Transverse colon (tissue), 4 donors: ENCODE measurements at regions not wholly inside any gene's neighbourhood (a gene's known extent, or its start where the extent isn't known, plus 50 kb on each side); places are given as distances from the start of the nearest gene placed in this dataset.

Experiments
- DNase-seq: peaks from one replicate; pipeline ENCODE4 v3.0.0-alpha.2; 2019
- H3K27ac ChIP-seq, 4 donors: fragments of 200-600 bp; sonication (generic); 2 replicates each; pipeline ENCODE4 v1.5.1; 2016 to 2018; ENCODE audit warnings: inconsistent platforms in 4 of 4
- H3K27me3 ChIP-seq: fragments of 200-600 bp; sonication (generic); 2 replicates; pipeline ENCODE4 v1.5.1; 2017; ENCODE audit warnings: inconsistent platforms
- H3K36me3 ChIP-seq, 4 donors: fragments of 200-600 bp; sonication (generic); 2 replicates each; pipeline ENCODE4 v1.5.1; 2017 to 2019; ENCODE audit warnings: inconsistent platforms in 4 of 4
- H3K4me1 ChIP-seq, 4 donors: fragments of 200-600 bp; sonication (generic); 2 replicates each; pipeline ENCODE4 v1.5.1; 2017 to 2020; ENCODE audit warnings: inconsistent platforms in 4 of 4
- H3K4me3 ChIP-seq, 4 donors: fragments of 200-600 bp; sonication (generic); 1 replicate in 1 of 4; 2 replicates in 3 of 4; pipeline versions ENCODE4 v1.5.1 to v1.6.1; 2017 to 2019; ENCODE audit warnings: inconsistent platforms in 4 of 4
- H3K9me3 ChIP-seq, 2 donors: fragments of 200-600 bp; sonication (generic); 2 replicates each; pipeline ENCODE4 v1.5.1; 2017 to 2019; ENCODE audit warnings: inconsistent platforms in 2 of 2
- CTCF ChIP-seq, 5 experiments: fragments of 200-600 bp in 3 of 5; fragments of 450-650 bp in 2 of 5; sonication (generic) in 3 of 5; IDR thresholded peaks; 1 replicate in 2 of 5; 2 replicates in 3 of 5; pipeline ENCODE4 v1.5.1; 2016 to 2017; ENCODE audit warnings: antibody characterized with exemption in 5 of 5, inconsistent platforms in 3 of 5, mild to moderate bottlenecking in 2 of 5, moderate library complexity in 1 of 5
- EP300 ChIP-seq: sonication (generic); formaldehyde crosslinking; IDR thresholded peaks from one replicate; pipeline ENCODE4 v1.6.1; 2017; ENCODE audit warnings: antibody characterized with exemption, low read depth
- POLR2A ChIP-seq: fragments of 450-650 bp; IDR thresholded peaks from one replicate; pipeline ENCODE4 v1.6.1; 2016; ENCODE audit warnings: antibody characterized with exemption, mild to moderate bottlenecking, moderate library complexity
- POLR2AphosphoS5 ChIP-seq, 3 donors: sonication (generic); formaldehyde crosslinking; IDR thresholded peaks; one replicate each; pipeline ENCODE4 v1.6.1; 2016; ENCODE audit warnings: antibody characterized with exemption in 3 of 3
- WGBS, 2 donors: methylation state at CpG; one replicate each; pipeline ENCODE4 v1.1.5; 2018; ENCODE audit warnings: low coverage in 1 of 2; 5-methylcytosine and 5-hydroxymethylcytosine counted together
- in situ Hi-C, 4 donors: fragments of 200-750 bp; cut with MboI; loops; one replicate each; pipeline versions ENCODE4 v1.15.0 to v1.15.1; 2017; ENCODE audit warnings: low sequenced_read_pairs in 3 of 4, low pct_ligation_motif_present in 1 of 4, low pct_unique_long_range_greater_than_20kb in 1 of 4
- intact Hi-C: fragments of 100-400 bp; cut with DNase I; formaldehyde crosslinking; loops from one replicate; pipeline ENCODE4 v1.15.1; 2023; ENCODE audit warnings: low total_unique reads

DNA sequence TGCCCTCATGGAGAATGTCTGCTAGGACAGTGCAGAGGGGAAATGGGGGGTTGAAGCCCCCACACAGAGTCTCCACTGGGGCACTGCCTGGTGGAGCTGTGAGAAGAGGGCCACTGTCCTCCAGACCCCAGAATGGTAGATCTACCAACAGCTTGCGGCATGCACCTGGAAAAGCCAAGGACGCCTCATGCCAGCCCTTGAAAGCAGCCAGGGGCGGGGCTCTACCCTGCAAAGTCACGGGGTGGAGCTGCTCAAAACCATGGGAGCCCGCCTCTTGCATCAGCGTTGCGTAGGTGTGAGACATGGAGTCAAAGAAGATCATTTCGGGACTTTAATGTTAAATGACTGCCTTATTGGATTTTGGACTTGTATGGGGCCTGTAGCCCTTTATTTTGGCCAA is 157.6 kb downstream of the DSEL start:
- Histone ChIP-seq H3K9me3 (no peaks in the 10 kb centered on the region), H3K27ac (no peak overlapping the region), H3K4me1 (peaks cover 0 to 3% (median 0%) of the 10 kb centered on the region in 4 donors), H3K36me3 (no peaks in the 10 kb centered on the region), H3K4me3 (no peak overlapping the region), H3K27me3 (no peaks in the 10 kb centered on the region)
- intact Hi-C loops: no loop called here
- no peak for DNase-seq
- TF ChIP-seq EP300: no peak
- TF ChIP-seq POLR2AphosphoS5 (IDR thresholded peaks at IDR 0.05): no peak
- no peak for TF ChIP-seq POLR2A
- no peak for TF ChIP-seq CTCF (IDR thresholded peaks at IDR 0.05)
- in situ Hi-C loops: no loop called here
- WGBS, 2 donors: 84% methylated on average over 8 of the region's 8 CpGs; no CpG with 5 or more reads in 1 of the 2 donors

DNA sequence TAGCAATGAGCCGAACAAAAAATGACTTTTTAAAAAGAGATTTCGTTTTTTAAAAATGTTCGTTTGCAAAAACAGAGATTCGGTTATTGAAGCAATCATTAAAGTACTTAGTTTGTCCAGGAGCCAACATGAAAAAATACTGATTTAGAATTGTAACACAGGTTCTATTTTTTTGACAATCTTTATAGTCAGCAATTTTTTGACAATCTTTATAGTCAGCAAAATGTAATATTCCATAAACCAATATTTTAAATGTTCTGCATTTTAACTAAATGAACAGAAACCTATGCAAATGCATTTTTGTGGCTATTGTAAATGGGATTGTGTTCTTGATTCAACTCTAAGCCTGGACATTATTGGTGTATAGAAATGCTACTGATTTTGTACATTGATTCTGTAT is 161.8 kb downstream of the DSEL start:
- TF ChIP-seq CTCF (IDR thresholded peaks at IDR 0.05) (no peak), POLR2AphosphoS5 (IDR thresholded peaks at IDR 0.05) (no peak), EP300 (no peak), POLR2A (no peak)
- in situ Hi-C loops: no loop called here

GRCh38 chr18:67354091-67354490 is 162.4 kb downstream of the DSEL start:
- Histone ChIP-seq H3K4me1 (no peaks in the 10 kb centered on the region), H3K27me3 (no peaks in the 10 kb centered on the region), H3K27ac (no peak overlapping the region), H3K4me3 (no peak overlapping the region), H3K9me3 (no peaks in the 10 kb centered on the region), H3K36me3 (no peaks in the 10 kb centered on the region)
- whole genome bisulfite sequencing, 2 donors: 0% methylated on average over 1 of the region's 1 CpG
- intact Hi-C loops (no loop called here), in situ Hi-C loops (no loop called here)
- no peak for DNase-seq
- no peak for TF ChIP-seq POLR2AphosphoS5 (IDR thresholded peaks at IDR 0.05)
- TF ChIP-seq EP300: no peak
- no peak for TF ChIP-seq POLR2A
- TF ChIP-seq CTCF (IDR thresholded peaks at IDR 0.05): no peak

More for the DNA sequence above, 161.8 kb downstream of the DSEL start:
- Histone ChIP-seq H3K36me3 (no peaks in the 10 kb centered on the region), H3K4me3 (no peak overlapping the region), H3K27ac (no peak overlapping the region), H3K9me3 (no peaks in the 10 kb centered on the region), H3K4me1 (peaks cover 0 to under 1% (median 0%) of the 10 kb centered on the region in 4 donors), H3K27me3 (no peaks in the 10 kb centered on the region)
- DNase-seq: no peak
- WGBS, 2 donors: 89 to 95% methylated on average over 4 of the region's 4 CpGs
- intact Hi-C loops: no loop called here

DNA sequence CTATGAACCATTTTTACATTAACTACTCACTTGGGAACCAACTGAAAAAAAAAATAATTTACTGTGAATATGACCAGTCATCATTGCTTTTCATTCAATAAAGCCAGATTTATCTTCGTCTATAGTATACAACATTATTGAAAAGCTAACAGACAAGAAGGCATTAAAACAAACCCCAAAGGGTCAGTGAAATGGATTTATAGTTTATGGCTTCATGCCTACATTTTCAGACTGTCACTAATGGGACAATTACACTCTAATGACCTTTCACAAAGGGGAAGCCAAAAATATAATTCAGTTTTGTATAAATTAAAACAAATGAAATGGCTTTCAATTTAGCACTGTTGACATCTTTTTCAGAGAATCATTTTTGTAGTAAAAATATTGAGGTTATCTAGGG is 169.1 kb downstream of the DSEL start:
- intact Hi-C loops (no loop called here), in situ Hi-C loops (no loop called here)
- DNase-seq: no peak
- Histone ChIP-seq H3K27me3 (no peaks in the 10 kb centered on the region), H3K27ac (no peak overlapping the region), H3K9me3 (no peaks in the 10 kb centered on the region), H3K4me3 (no peak overlapping the region), H3K4me1 (no peaks in the 10 kb centered on the region), H3K36me3 (no peaks in the 10 kb centered on the region)
- 31 to 42% methylated on average over 1 of the region's 1 CpG for WGBS, 2 donors
- TF ChIP-seq CTCF (IDR thresholded peaks at IDR 0.05): no peak
- no peak for TF ChIP-seq POLR2A
